ENCODE measurements at regions not wholly inside any gene's neighbourhood (a gene's known extent, or its start where the extent isn't known, plus 50 kb on each side); places are given as distances from the start of the nearest gene placed in this dataset.

DNA sequence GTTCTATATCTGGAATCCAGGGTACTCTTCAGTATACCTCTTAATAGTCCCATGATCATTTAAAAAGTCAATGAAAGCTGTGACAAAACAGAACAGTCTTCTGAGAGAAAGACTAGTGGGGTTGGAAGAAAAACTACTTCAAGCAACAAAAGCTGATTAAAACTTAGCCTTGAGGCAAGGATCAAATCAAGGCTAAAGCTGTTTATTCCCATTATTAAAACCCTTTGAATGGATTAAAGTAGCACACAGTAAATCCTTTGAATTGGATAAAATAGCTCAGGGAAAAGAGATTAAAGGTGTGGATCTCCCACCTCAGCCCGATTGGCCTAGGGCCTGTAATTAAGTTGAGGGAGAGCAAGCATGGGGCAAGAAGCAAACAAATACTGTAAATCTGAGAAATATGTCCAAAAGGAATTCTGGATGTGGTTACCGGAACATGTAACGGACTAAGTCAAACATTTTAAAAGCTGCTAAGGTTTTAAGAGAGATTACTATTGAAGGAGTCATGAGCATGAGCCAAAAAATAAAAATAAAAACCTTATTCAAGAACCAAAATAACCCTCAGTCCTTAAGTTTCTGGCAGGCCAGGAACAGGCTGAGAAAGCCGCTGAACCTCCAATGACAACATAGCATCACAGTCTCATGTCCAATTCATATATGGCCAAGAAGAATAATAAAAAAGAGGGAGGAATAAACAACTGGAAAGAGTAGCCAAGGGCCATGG is 257.3 kb upstream of the NEIL3 start:
- Mint-ChIP-seq H3K27ac (no peak overlapping the region), H3K36me3 (no peaks in the 10 kb centered on the region), H3K9me3 (peaks cover 0 to 1% (median 0%) of the 10 kb centered on the region in 7 donors), H3K4me3 (no peak overlapping the region), H3K4me1 (no peaks in the 10 kb centered on the region), H3K27me3 (peaks cover 0 to 8% (median 0%) of the 10 kb centered on the region in 3 donors)
- DNase-seq (no peak), ATAC-seq (ENCODE audit: low read depth in 2 of 2) (no peak)

DNA sequence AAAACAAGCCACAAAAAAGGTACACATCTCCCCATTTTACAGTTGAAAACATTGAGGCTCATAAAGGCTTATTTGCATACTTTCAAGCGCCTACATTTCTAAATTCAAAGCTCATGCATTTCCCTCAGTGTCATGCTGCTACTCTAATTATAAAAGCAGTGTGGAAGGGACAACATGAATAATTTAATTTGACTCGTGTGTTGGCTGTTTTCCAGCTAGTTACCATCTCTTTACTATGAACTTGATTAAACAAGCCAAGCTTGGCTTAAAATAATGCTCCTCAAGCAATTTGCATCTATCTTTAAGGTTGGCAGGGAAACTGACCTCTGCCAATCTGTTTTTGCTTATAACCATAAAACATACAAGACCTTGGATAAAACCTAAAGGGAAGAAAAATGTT is 252.5 kb upstream of the NEIL3 start:
- ATAC-seq (ENCODE audit: low read depth in 2 of 2) (no peak), DNase-seq (no peak)
- no peaks in the 10 kb centered on the region for H3K27me3 Mint-ChIP-seq
- no peaks in the 10 kb centered on the region for H3K36me3 Mint-ChIP-seq
- H3K9me3 Mint-ChIP-seq: peaks cover 0 to 2% (median 0%) of the 10 kb centered on the region in 7 donors
- no peaks in the 10 kb centered on the region for H3K4me1 Mint-ChIP-seq
- H3K4me3 Mint-ChIP-seq: no peak overlapping the region
- no peak overlapping the region for H3K27ac Mint-ChIP-seq

GRCh38 chr4:177064116-177064515 is 245.6 kb upstream of the NEIL3 start:
- Mint-ChIP-seq H3K4me3 (no peak overlapping the region), H3K27ac (no peak overlapping the region), H3K9me3 (peaks cover 0 to 7% (median 4%) of the 10 kb centered on the region in 7 donors), H3K27me3 (no peaks in the 10 kb centered on the region), H3K36me3 (no peaks in the 10 kb centered on the region), H3K4me1 (no peaks in the 10 kb centered on the region)
- ATAC-seq (ENCODE audit: low read depth in 2 of 2): no peak
- DNase-seq: no peak

DNA sequence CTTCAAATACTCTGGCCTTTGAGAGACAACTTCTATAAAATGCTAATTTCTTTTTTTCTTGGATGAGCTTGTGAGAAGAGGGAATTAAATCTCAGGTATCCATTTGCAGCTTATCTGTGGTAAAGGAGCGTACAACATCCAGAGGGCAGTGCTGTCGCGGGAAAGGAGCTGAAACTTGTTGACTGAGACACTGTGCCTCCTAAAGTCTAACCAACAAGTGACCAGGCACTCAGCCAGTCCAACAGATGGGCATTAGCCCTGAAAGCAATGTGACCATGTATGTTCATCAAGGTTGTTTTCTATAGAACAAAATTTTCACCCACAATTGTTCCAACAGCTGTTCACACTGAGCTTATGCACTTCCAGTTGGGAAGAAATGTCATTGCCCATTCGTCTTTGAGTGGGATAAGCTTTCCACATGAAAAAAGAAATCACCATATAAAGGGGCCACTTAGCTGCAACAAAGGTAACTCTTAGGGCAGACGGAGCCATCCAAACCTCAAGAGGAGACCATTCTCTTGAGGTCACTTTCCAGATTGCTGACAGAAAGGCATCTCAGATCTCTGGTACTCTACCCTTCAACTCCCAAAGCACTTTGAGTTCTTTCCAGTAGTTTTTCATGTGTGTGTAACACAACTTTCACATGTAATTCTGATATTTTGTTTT is 244.8 kb upstream of the NEIL3 start:
- no peaks in the 10 kb centered on the region for H3K4me1 Mint-ChIP-seq
- DNase-seq: no peak
- H3K4me3 Mint-ChIP-seq: no peak overlapping the region
- peaks cover 0 to 7% (median 4%) of the 10 kb centered on the region in 7 donors for H3K9me3 Mint-ChIP-seq
- no peaks in the 10 kb centered on the region for H3K27me3 Mint-ChIP-seq
- no peak for ATAC-seq (ENCODE audit: low read depth in 2 of 2)
- no peak overlapping the region for H3K27ac Mint-ChIP-seq
- H3K36me3 Mint-ChIP-seq: no peaks in the 10 kb centered on the region

- H3K27me3 Mint-ChIP-seq: no peaks in the 10 kb centered on the region
- no peak for DNase-seq
- H3K4me3 Mint-ChIP-seq: no peak overlapping the region
- no peaks in the 10 kb centered on the region for H3K4me1 Mint-ChIP-seq
- ATAC-seq (ENCODE audit: low read depth in 2 of 2): no peak
- no peak overlapping the region for H3K27ac Mint-ChIP-seq
- no peaks in the 10 kb centered on the region for H3K36me3 Mint-ChIP-seq
- peaks cover 0 to 7% (median 4%) of the 10 kb centered on the region in 7 donors for H3K9me3 Mint-ChIP-seq
These were observed 242.9 kb upstream of the NEIL3 start for GRCh38 chr4:177066746-177067145.

DNA sequence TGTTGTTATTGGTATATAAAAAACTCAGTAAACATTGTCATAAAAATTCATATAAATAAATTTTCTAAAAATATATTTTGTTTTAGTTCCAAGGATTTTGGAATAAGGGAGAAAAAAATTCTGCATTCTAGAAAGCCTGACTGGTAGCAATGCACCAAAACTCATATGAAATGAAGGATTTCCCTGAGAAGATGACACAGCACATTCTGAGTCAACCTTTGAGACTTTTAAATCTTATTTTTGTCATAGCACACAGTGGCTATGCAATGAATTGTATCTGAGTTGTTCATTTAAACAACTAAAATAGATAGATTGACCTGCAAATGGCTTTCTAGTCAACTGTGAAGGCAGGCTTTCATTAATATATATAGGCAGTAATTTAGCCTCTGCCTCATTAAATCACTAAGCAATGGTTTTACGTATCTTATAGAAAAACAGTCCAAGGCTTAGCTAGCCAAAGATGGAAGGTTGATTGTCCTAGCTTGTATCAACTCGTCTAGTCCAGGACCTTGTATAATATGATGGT is 239.1 kb upstream of the NEIL3 start:
- DNase-seq: no peak
- ATAC-seq (ENCODE audit: low read depth in 2 of 2): no peak
- Mint-ChIP-seq H3K9me3 (peaks cover 0 to 5% (median 0%) of the 10 kb centered on the region in 7 donors), H3K4me1 (no peaks in the 10 kb centered on the region), H3K27ac (no peak overlapping the region), H3K36me3 (no peaks in the 10 kb centered on the region), H3K27me3 (no peaks in the 10 kb centered on the region), H3K4me3 (no peak overlapping the region)

- no peak for ATAC-seq (ENCODE audit: low read depth in 2 of 2)
- Mint-ChIP-seq H3K27ac (no peak overlapping the region), H3K4me3 (no peak overlapping the region), H3K36me3 (no peaks in the 10 kb centered on the region), H3K27me3 (no peaks in the 10 kb centered on the region), H3K4me1 (no peaks in the 10 kb centered on the region), H3K9me3 (no peaks in the 10 kb centered on the region)
- DNase-seq: no peak
These were observed 232.3 kb upstream of the NEIL3 start for GRCh38 chr4:177077095-177077971.

DNA sequence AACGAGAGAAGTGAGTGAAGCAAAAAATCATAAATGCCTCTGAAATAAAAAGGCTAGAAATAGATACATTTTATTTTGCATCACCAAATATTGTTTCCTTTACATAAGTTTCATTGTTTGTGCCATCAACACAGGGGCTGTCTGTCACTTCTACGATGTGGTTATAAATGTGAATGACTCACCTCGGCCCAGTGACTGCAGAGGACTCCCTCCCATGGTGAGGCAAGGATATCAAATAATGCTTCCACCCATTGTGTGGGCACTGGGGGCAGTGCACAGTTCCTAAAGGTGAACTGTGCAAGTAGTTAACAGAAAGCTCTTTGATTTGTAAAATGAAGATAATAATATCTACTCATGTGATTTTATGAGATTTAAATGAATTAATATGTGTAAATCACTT is 230.3 kb upstream of the NEIL3 start:
- Mint-ChIP-seq H3K27me3 (no peaks in the 10 kb centered on the region), H3K4me3 (no peak overlapping the region), H3K4me1 (no peaks in the 10 kb centered on the region), H3K9me3 (no peaks in the 10 kb centered on the region), H3K27ac (no peak overlapping the region), H3K36me3 (no peaks in the 10 kb centered on the region)
- no peak for DNase-seq
- no peak for ATAC-seq (ENCODE audit: low read depth in 2 of 2)

DNA sequence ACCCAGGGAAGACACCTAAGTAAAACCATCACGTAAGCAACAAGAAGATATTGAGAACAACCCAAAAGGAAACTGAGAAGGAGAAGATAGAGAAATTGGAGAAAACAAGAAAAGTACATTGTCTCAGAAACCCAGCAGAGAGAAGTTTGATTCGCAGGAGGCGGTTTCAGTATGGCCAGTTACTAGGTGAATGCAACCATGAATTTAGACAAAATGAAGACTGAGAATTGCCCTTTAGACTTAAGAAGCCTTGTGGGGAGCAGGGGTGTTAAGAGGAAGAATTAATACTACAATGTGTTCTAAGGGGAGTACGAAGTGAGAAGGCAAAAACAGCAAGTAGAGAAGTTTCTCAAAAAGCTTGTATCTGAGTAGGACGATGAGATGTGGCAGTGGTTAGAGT is 229.3 kb upstream of the NEIL3 start:
- no peaks in the 10 kb centered on the region for H3K27me3 Mint-ChIP-seq
- H3K4me3 Mint-ChIP-seq: no peak overlapping the region
- H3K36me3 Mint-ChIP-seq: no peaks in the 10 kb centered on the region
- DNase-seq (no peak), ATAC-seq (ENCODE audit: low read depth in 2 of 2) (no peak)
- H3K27ac Mint-ChIP-seq: no peak overlapping the region
- H3K9me3 Mint-ChIP-seq: no peaks in the 10 kb centered on the region
- H3K4me1 Mint-ChIP-seq: no peaks in the 10 kb centered on the region

GRCh38 chr4:177087060-177087459 is 222.6 kb upstream of the NEIL3 start:
- no peaks in the 10 kb centered on the region for H3K27me3 Mint-ChIP-seq
- no peak overlapping the region for H3K27ac Mint-ChIP-seq
- ATAC-seq (ENCODE audit: low read depth in 2 of 2) (no peak), DNase-seq (no peak)
- no peak overlapping the region for H3K4me3 Mint-ChIP-seq
- H3K36me3 Mint-ChIP-seq: no peaks in the 10 kb centered on the region
- H3K9me3 Mint-ChIP-seq: no peaks in the 10 kb centered on the region
- no peaks in the 10 kb centered on the region for H3K4me1 Mint-ChIP-seq

- DNase-seq: no peak
- H3K9me3 Mint-ChIP-seq: no peaks in the 10 kb centered on the region
These were observed 222.2 kb upstream of the NEIL3 start for GRCh38 chr4:177087499-177087898.

DNA sequence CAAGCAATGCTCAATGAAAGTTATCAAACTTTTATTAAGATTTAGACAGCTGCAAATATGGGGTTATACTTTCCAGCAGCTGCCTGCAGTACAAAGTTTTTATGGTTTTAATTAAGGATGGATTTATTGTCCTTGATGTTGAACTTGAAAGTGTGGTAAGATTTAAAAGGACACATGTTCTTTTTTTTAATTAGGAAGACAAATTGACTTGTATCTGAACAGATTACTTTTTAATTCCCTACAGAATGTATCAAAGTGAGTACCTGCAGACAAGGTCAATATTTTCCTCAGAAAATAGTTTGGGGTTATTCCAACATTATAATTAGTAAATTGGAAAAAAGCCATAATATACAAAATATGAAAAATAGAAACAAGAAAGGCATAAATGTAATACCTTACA is 218.2 kb upstream of the NEIL3 start:
- Mint-ChIP-seq H3K36me3 (no peaks in the 10 kb centered on the region), H3K9me3 (no peaks in the 10 kb centered on the region), H3K27me3 (no peaks in the 10 kb centered on the region), H3K4me1 (no peaks in the 10 kb centered on the region), H3K27ac (no peak overlapping the region), H3K4me3 (no peak overlapping the region)
- no peak for DNase-seq
- no peak for ATAC-seq (ENCODE audit: low read depth in 2 of 2)

More at GRCh38 chr4:177087499-177087898, 222.2 kb upstream of the NEIL3 start:
- Mint-ChIP-seq H3K36me3 (no peaks in the 10 kb centered on the region), H3K27me3 (no peaks in the 10 kb centered on the region), H3K27ac (no peak overlapping the region), H3K4me3 (no peak overlapping the region), H3K4me1 (no peaks in the 10 kb centered on the region)
- no peak for ATAC-seq (ENCODE audit: low read depth in 2 of 2)

DNA sequence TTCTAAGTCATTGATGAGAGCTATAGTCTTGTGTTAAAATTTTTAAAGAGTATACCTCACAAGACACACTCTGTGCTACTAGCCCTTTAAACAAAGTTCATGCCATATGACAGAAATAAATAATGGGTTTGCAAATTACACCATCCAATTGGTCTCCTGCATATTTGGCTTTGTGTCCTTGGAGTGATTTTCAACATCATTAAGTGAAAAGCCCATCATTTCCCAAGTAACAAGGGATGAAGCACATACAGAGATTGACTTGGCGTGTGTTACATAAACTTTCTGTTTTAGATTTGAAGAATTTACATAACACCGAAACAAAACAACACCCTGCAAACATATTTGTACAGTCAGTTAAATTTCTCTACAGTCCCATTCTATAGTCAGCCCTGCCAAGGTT is 216.9 kb upstream of the NEIL3 start:
- Mint-ChIP-seq H3K4me1 (no peaks in the 10 kb centered on the region), H3K9me3 (no peaks in the 10 kb centered on the region), H3K36me3 (no peaks in the 10 kb centered on the region), H3K4me3 (no peak overlapping the region), H3K27ac (no peak overlapping the region), H3K27me3 (no peaks in the 10 kb centered on the region)
- no peak for DNase-seq
- ATAC-seq (ENCODE audit: low read depth in 2 of 2): no peak

DNA sequence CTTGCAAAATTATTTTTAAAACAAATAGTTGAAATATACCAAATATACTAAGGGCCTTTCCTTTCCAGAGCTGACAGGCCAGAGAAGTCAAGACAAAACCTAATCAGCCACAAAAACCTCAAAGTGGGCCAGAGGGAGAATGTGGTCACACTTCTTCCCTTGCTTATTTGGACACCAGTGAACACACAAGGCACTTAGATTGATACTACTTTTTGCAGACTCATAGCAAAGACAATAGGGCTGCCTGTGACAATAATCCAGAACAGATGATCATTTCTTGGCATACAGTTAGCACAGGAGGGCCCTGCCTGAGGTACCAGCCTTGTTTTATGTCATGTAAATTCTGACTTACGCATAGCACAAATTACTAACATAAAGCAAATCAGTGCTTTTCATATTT is 215.7 kb upstream of the NEIL3 start:
- H3K9me3 Mint-ChIP-seq: no peaks in the 10 kb centered on the region
- no peaks in the 10 kb centered on the region for H3K27me3 Mint-ChIP-seq
- no peak for DNase-seq
- no peak for ATAC-seq (ENCODE audit: low read depth in 2 of 2)
- no peak overlapping the region for H3K4me3 Mint-ChIP-seq
- H3K27ac Mint-ChIP-seq: no peak overlapping the region
- no peaks in the 10 kb centered on the region for H3K4me1 Mint-ChIP-seq
- no peaks in the 10 kb centered on the region for H3K36me3 Mint-ChIP-seq
